Transverse colon (tissue), 4 donors: ENCODE measurements at regions not wholly inside any gene's neighbourhood (a gene's known extent, or its start where the extent isn't known, plus 50 kb on each side); places are given as distances from the start of the nearest gene placed in this dataset.

Experiments
- DNase-seq: peaks from one replicate; pipeline ENCODE4 v3.0.0-alpha.2; 2019
- H3K27ac ChIP-seq, 4 donors: fragments of 200-600 bp; sonication (generic); 2 replicates each; pipeline ENCODE4 v1.5.1; 2016 to 2018; ENCODE audit warnings: inconsistent platforms in 4 of 4
- H3K27me3 ChIP-seq: fragments of 200-600 bp; sonication (generic); 2 replicates; pipeline ENCODE4 v1.5.1; 2017; ENCODE audit warnings: inconsistent platforms
- H3K36me3 ChIP-seq, 4 donors: fragments of 200-600 bp; sonication (generic); 2 replicates each; pipeline ENCODE4 v1.5.1; 2017 to 2019; ENCODE audit warnings: inconsistent platforms in 4 of 4
- H3K4me1 ChIP-seq, 4 donors: fragments of 200-600 bp; sonication (generic); 2 replicates each; pipeline ENCODE4 v1.5.1; 2017 to 2020; ENCODE audit warnings: inconsistent platforms in 4 of 4
- H3K4me3 ChIP-seq, 4 donors: fragments of 200-600 bp; sonication (generic); 1 replicate in 1 of 4; 2 replicates in 3 of 4; pipeline versions ENCODE4 v1.5.1 to v1.6.1; 2017 to 2019; ENCODE audit warnings: inconsistent platforms in 4 of 4
- H3K9me3 ChIP-seq, 2 donors: fragments of 200-600 bp; sonication (generic); 2 replicates each; pipeline ENCODE4 v1.5.1; 2017 to 2019; ENCODE audit warnings: inconsistent platforms in 2 of 2
- EP300 ChIP-seq: sonication (generic); formaldehyde crosslinking; IDR thresholded peaks from one replicate; pipeline ENCODE4 v1.6.1; 2017; ENCODE audit warnings: antibody characterized with exemption, low read depth
- POLR2A ChIP-seq: fragments of 450-650 bp; IDR thresholded peaks from one replicate; pipeline ENCODE4 v1.6.1; 2016; ENCODE audit warnings: antibody characterized with exemption, mild to moderate bottlenecking, moderate library complexity
- POLR2AphosphoS5 ChIP-seq, 3 donors: sonication (generic); formaldehyde crosslinking; IDR thresholded peaks; one replicate each; pipeline ENCODE4 v1.6.1; 2016; ENCODE audit warnings: antibody characterized with exemption in 3 of 3
- WGBS, 2 donors: methylation state at CpG; one replicate each; pipeline ENCODE4 v1.1.5; 2018; ENCODE audit warnings: low coverage in 1 of 2; 5-methylcytosine and 5-hydroxymethylcytosine counted together
- in situ Hi-C, 4 donors: fragments of 200-750 bp; cut with MboI; loops; one replicate each; pipeline versions ENCODE4 v1.15.0 to v1.15.1; 2017; ENCODE audit warnings: low sequenced_read_pairs in 3 of 4, low pct_ligation_motif_present in 1 of 4, low pct_unique_long_range_greater_than_20kb in 1 of 4
- intact Hi-C: fragments of 100-400 bp; cut with DNase I; formaldehyde crosslinking; loops from one replicate; pipeline ENCODE4 v1.15.1; 2023; ENCODE audit warnings: low total_unique reads
- TF ChIP-seq, protein P1 (sequence below), 5 experiments: fragments of 200-600 bp in 3 of 5; fragments of 450-650 bp in 2 of 5; sonication (generic) in 3 of 5; IDR thresholded peaks; 1 replicate in 2 of 5; 2 replicates in 3 of 5; pipeline ENCODE4 v1.5.1; 2016 to 2017; ENCODE audit warnings: antibody characterized with exemption in 5 of 5, inconsistent platforms in 3 of 5, mild to moderate bottlenecking in 2 of 5, moderate library complexity in 1 of 5

DNA sequence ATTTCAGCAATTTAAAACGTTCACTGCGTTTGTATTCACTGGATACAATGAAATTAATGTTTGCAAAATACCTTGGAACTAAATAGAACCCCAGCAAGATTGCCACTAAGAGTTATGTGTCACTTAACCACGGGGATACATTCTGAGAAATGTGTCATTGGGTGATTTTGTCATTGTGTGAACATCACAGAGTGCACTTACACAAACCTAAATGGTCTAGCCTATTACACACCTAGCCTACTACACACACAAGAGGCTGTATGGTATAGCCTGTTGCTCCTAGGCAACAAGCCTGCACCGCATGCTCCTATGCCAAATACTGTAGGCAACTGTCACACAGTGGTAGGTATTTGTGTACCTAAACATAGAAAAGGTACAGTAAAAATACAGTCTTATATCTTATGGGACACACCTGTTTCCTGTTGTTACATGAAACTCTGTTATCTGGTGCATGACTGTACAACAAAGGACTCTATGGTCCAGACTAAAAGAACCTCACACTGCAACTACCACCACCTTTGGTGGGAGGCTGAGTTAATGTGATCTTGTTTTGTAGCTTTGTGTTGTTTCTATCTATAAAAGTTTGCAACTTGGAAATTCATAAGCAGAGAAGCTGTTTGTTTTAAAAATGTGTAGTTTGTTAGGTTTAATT, 92.2 kb upstream of the NTRK3 start:
- H3K27ac ChIP-seq: no peak overlapping the region
- 32 to 68% methylated on average over 3 to 4 of the region's 4 CpGs for WGBS, 2 donors
- TF ChIP-seq, protein P1, sequence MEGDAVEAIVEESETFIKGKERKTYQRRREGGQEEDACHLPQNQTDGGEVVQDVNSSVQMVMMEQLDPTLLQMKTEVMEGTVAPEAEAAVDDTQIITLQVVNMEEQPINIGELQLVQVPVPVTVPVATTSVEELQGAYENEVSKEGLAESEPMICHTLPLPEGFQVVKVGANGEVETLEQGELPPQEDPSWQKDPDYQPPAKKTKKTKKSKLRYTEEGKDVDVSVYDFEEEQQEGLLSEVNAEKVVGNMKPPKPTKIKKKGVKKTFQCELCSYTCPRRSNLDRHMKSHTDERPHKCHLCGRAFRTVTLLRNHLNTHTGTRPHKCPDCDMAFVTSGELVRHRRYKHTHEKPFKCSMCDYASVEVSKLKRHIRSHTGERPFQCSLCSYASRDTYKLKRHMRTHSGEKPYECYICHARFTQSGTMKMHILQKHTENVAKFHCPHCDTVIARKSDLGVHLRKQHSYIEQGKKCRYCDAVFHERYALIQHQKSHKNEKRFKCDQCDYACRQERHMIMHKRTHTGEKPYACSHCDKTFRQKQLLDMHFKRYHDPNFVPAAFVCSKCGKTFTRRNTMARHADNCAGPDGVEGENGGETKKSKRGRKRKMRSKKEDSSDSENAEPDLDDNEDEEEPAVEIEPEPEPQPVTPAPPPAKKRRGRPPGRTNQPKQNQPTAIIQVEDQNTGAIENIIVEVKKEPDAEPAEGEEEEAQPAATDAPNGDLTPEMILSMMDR (IDR thresholded peaks at IDR 0.05): no peak
- no peak for TF ChIP-seq POLR2A
- TF ChIP-seq POLR2AphosphoS5 (IDR thresholded peaks at IDR 0.05): no peak
- no peak for TF ChIP-seq EP300
- no peak for DNase-seq
- H3K4me1 ChIP-seq: no peaks in the 10 kb centered on the region
- H3K36me3 ChIP-seq: no peaks in the 10 kb centered on the region
- in situ Hi-C loops: no loop called here
- peaks cover 8 to 16% of the 10 kb centered on the region in 2 donors for H3K9me3 ChIP-seq
- H3K27me3 ChIP-seq: no peaks in the 10 kb centered on the region
- H3K4me3 ChIP-seq: no peak overlapping the region
- intact Hi-C loops: no loop called here

DNA sequence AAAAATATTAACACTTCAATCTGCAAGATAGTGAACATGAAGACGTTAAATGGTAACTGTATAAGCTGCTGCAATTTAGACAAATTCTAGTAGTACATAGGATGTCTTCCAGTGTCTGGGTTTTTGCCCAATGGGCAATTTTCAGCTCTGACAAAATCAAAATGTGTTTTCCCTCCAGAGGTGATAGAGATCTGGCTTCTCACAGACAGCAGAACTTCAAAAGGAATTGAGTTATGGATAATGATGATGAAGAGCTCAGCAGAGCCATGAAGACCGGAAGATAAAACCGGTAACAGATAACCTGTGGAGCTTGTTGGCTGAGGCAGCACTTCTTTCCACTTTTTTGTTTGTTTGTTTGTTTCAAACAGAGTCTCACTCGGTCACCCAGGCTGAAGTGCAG, 89.4 kb upstream of the NTRK3 start:
- TF ChIP-seq, protein P1 (IDR thresholded peaks at IDR 0.05): no peak
- TF ChIP-seq POLR2A (no peak), EP300 (no peak), POLR2AphosphoS5 (IDR thresholded peaks at IDR 0.05) (no peak)
- in situ Hi-C loops: no loop called here
- Histone ChIP-seq H3K4me1 (no peaks in the 10 kb centered on the region), H3K27ac (no peak overlapping the region), H3K4me3 (no peak overlapping the region), H3K27me3 (no peaks in the 10 kb centered on the region), H3K36me3 (no peaks in the 10 kb centered on the region), H3K9me3 (no peaks in the 10 kb centered on the region)
- intact Hi-C loops: no loop called here
- DNase-seq: no peak
- 75 to 86% methylated on average over 4 of the region's 4 CpGs for WGBS, 2 donors

DNA sequence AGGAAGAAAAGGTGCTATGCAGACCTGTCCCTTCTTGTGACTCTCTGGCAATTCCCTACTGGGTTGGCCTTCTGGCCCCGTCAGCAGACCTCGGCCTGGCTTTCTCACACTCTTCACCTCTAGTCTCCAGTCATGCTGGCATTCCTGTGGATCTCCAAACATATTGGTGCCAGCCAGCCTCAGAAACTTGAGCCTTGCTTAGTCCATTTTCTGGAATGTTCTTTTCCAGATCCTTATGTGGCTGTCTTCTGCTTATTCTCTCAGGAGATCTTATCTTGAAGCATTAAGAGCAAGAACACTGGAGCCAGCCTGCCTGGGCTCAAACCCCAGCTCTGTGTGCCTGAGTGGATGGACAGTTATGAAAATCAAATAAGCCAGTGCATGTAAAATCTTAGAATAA, 88.2 kb upstream of the NTRK3 start:
- intact Hi-C loops: no loop called here
- no peaks in the 10 kb centered on the region for H3K4me1 ChIP-seq
- in situ Hi-C loops: no loop called here
- H3K27me3 ChIP-seq: no peaks in the 10 kb centered on the region
- no peaks in the 10 kb centered on the region for H3K9me3 ChIP-seq
- DNase-seq: no peak
- H3K27ac ChIP-seq: no peak overlapping the region
- no peaks in the 10 kb centered on the region for H3K36me3 ChIP-seq
- H3K4me3 ChIP-seq: no peak overlapping the region
- WGBS, 2 donors: 60 to 80% methylated on average over 1 to 2 of the region's 2 CpGs
- no peak for TF ChIP-seq POLR2A
- TF ChIP-seq EP300: no peak
- no peak for TF ChIP-seq POLR2AphosphoS5 (IDR thresholded peaks at IDR 0.05)
- TF ChIP-seq, protein P1 (IDR thresholded peaks at IDR 0.05): no peak

DNA sequence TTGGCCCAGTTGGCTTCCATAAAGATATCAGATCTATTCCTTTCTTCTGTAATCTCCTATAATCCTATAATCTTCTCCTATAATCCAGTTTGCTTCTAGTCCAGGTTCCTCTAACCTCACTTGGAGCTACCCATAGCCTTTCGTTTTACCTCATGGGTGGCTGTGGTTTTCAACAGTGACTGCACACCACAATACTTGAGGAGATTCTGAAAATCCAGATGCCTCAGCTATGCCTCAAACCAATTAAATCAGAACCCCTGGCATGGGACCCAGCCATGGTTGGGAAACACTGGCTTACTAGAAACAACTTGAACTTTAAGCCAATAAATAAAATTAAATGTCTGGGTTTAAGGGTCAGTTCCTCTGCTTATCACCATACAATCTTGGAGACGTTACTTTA, 86.1 kb upstream of the NTRK3 start:
- 38 to 51% methylated on average over 2 of the region's 2 CpGs for WGBS, 2 donors
- Histone ChIP-seq H3K4me1 (no peaks in the 10 kb centered on the region), H3K9me3 (no peaks in the 10 kb centered on the region), H3K27me3 (no peaks in the 10 kb centered on the region), H3K27ac (no peak overlapping the region), H3K4me3 (no peak overlapping the region), H3K36me3 (no peaks in the 10 kb centered on the region)
- intact Hi-C loops: no loop called here
- TF ChIP-seq POLR2AphosphoS5 (IDR thresholded peaks at IDR 0.05) (no peak), POLR2A (no peak), EP300 (no peak)
- TF ChIP-seq, protein P1 (IDR thresholded peaks at IDR 0.05): no peak
- no peak for DNase-seq
- in situ Hi-C loops: no loop called here
